NCI-H82 treated with DMSO at 0.1 percent for 48 hours (cell line): ENCODE measurements at regions not wholly inside any gene's neighbourhood (a gene's known extent, or its start where the extent isn't known, plus 50 kb on each side); places are given as distances from the start of the nearest gene placed in this dataset.

Experiments
- DNase-seq: peaks from one replicate; lab custom pipeline; 2025; ENCODE audit not compliant: unreplicated experiment; lab: John Stamatoyannopoulos, UW

GRCh38 chr2:122210065-122210464, 454.6 kb downstream of the TSN start:
- no peak for DNase-seq

GRCh38 chr2:122210898-122211856, 455.7 kb downstream of the TSN start:
- no peak for DNase-seq

- no peak for DNase-seq
These were observed 457.9 kb downstream of the TSN start for GRCh38 chr2:122213312-122213711.

GRCh38 chr2:122216071-122216470, 460.6 kb downstream of the TSN start:
- DNase-seq: no peak

GRCh38 chr2:122216901-122217300, 461.4 kb downstream of the TSN start:
- no peak for DNase-seq

- DNase-seq: no peak
These were observed 463.1 kb downstream of the TSN start for GRCh38 chr2:122218596-122218995.

- DNase-seq: no peak
These were observed 464.1 kb downstream of the TSN start for GRCh38 chr2:122219504-122219903.

- no peak for DNase-seq
These were observed 466.2 kb downstream of the TSN start for GRCh38 chr2:122221665-122222064.

GRCh38 chr2:122231296-122231695, 475.8 kb downstream of the TSN start:
- DNase-seq: no peak

GRCh38 chr2:122233372-122233771, 477.9 kb downstream of the TSN start:
- DNase-seq: no peak

- DNase-seq: no peak
These were observed 480.9 kb downstream of the TSN start for GRCh38 chr2:122236152-122236874.

- DNase-seq: no peak
These were observed 481.5 kb downstream of the TSN start for GRCh38 chr2:122236925-122237324.

- DNase-seq: no peak
These were observed 482.0 kb downstream of the TSN start for GRCh38 chr2:122237450-122237849.

GRCh38 chr2:122238006-122238559, 482.6 kb downstream of the TSN start:
- no peak for DNase-seq

- DNase-seq: peak; percentile 39
These were observed 484.0 kb downstream of the TSN start for GRCh38 chr2:122239440-122239839.

GRCh38 chr2:122244598-122245229, 489.3 kb downstream of the TSN start:
- no peak for DNase-seq

- DNase-seq: no peak
These were observed 494.2 kb downstream of the TSN start for GRCh38 chr2:122249673-122250072.

- no peak for DNase-seq
These were observed 495.7 kb downstream of the TSN start for GRCh38 chr2:122251158-122251557.

GRCh38 chr2:122251566-122251965, 496.1 kb downstream of the TSN start:
- no peak for DNase-seq

GRCh38 chr2:122255924-122256323, 500.5 kb downstream of the TSN start:
- no peak for DNase-seq

- DNase-seq: peak; percentile 74
These were observed 506.5 kb downstream of the TSN start for GRCh38 chr2:122261911-122262310.
